HS-27A (cell line): ENCODE measurements at regions not wholly inside any gene's neighbourhood (a gene's known extent, or its start where the extent isn't known, plus 50 kb on each side); places are given as distances from the start of the nearest gene placed in this dataset.

Experiments used
- DNase-seq: peaks from one replicate; pipeline ENCODE4 v3.0.0-alpha.2; 2012; ENCODE audit warnings: low read depth, missing footprints

GRCh38 chr2:181114021-181114420 is 133.6 kb downstream of the UBE2E3 start:
- no peak for DNase-seq

GRCh38 chr2:181116261-181116660 is 135.9 kb downstream of the UBE2E3 start:
- DNase-seq, result no peak

- no peak for DNase-seq
Observed at GRCh38 chr2:181117206-181117925, 137.0 kb downstream of the UBE2E3 start.

GRCh38 chr2:181120625-181121024 is 140.2 kb downstream of the UBE2E3 start:
- DNase-seq, result no peak

- DNase-seq, result no peak
Observed at GRCh38 chr2:181121996-181122395, 141.6 kb downstream of the UBE2E3 start.

- no peak for DNase-seq
Observed at GRCh38 chr2:181122601-181123000, 142.2 kb downstream of the UBE2E3 start.

GRCh38 chr2:181123798-181124231 is 143.4 kb downstream of the UBE2E3 start:
- no peak for DNase-seq

- no peak for DNase-seq
Observed at GRCh38 chr2:181124497-181124896, 144.1 kb downstream of the UBE2E3 start.

GRCh38 chr2:181125359-181125758 is 145.0 kb downstream of the UBE2E3 start:
- DNase-seq, result no peak

GRCh38 chr2:181126311-181126868 is 146.0 kb downstream of the UBE2E3 start:
- DNase-seq, result no peak

GRCh38 chr2:181128199-181128598 is 147.8 kb downstream of the UBE2E3 start:
- no peak for DNase-seq

- no peak for DNase-seq
Observed at GRCh38 chr2:181129364-181130056, 149.1 kb downstream of the UBE2E3 start.

GRCh38 chr2:181130686-181131085 is 150.3 kb downstream of the UBE2E3 start:
- no peak for DNase-seq

GRCh38 chr2:181131584-181131983 is 151.2 kb downstream of the UBE2E3 start:
- no peak for DNase-seq

GRCh38 chr2:181138816-181139215 is 158.4 kb downstream of the UBE2E3 start:
- no peak for DNase-seq

- DNase-seq, result no peak
Observed at GRCh38 chr2:181139831-181140230, 159.4 kb downstream of the UBE2E3 start.

GRCh38 chr2:181140414-181140813 is 160.0 kb downstream of the UBE2E3 start:
- DNase-seq, result no peak

- no peak for DNase-seq
Observed at GRCh38 chr2:181140928-181141327, 160.5 kb downstream of the UBE2E3 start.

GRCh38 chr2:181141676-181142075 is 161.3 kb downstream of the UBE2E3 start:
- no peak for DNase-seq

- DNase-seq, result no peak
Observed at GRCh38 chr2:181142514-181142913, 162.1 kb downstream of the UBE2E3 start.

- no peak for DNase-seq
Observed at GRCh38 chr2:181143790-181144300, 163.4 kb downstream of the UBE2E3 start.

GRCh38 chr2:181145645-181146044 is 165.2 kb downstream of the UBE2E3 start:
- DNase-seq, result no peak

- DNase-seq, result no peak
Observed at GRCh38 chr2:181146171-181146570, 165.8 kb downstream of the UBE2E3 start.
